C4-2B (cell line): ENCODE measurements at regions not wholly inside any gene's neighbourhood (a gene's known extent, or its start where the extent isn't known, plus 50 kb on each side); places are given as distances from the start of the nearest gene placed in this dataset.

Source experiments
- CTCF ChIP-seq: fragments of 450-650 bp; conservative IDR thresholded peaks from 2 replicates; pipeline ENCODE4 v1.5.1; 2017; ENCODE audit warnings: mild to moderate bottlenecking
- ZFX ChIP-seq: fragments of 450-650 bp; IDR thresholded peaks from 2 replicates; pipeline ENCODE4 v1.6.1; 2017

GRCh38 chr13:76439546-76439945, 446.7 kb downstream of the KCTD12 start:
- no peak for TF ChIP-seq CTCF
- TF ChIP-seq ZFX: no peak
